NCI-H1436 (cell line): ENCODE measurements at regions not wholly inside any gene's neighbourhood (a gene's known extent, or its start where the extent isn't known, plus 50 kb on each side); places are given as distances from the start of the nearest gene placed in this dataset.

Experiments
- DNase-seq: peaks from one replicate; lab custom pipeline; 2025; lab: John Stamatoyannopoulos, UW

DNA sequence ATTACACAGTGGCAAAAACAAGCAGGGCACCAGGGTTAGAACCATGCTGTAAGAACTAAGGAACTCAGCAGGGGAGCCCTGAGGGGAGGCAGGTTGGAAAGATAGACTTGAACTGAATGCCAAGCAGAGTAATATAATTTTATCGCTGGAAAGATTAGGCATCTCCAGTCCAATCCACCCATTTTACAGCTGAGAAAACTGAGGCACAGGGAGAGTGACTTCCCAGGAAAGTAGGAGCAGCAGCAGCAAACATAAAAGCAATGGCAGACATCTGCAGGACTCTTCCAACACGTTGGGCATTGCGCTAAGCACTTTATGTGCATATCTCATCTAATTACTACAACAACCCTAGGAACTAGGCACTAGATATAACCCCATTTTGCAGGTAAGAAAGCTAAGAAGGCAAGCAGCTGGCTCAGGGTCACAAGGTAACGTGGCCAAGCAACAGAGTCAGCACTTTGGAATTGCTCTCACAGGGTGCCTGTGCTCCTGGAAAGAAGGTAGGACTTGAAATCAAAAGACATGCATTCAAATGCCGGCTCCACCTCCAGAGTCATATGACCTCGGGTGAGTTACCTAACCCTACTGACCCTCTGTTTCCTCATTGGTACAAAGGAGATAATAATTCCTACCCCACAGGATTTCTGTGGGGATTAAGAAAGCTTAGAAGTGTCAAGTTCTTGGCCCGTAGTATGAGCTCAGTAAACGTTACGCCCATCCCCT lies 215.3 kb downstream of the BARX2 start:
- DNase-seq = no peak

DNA sequence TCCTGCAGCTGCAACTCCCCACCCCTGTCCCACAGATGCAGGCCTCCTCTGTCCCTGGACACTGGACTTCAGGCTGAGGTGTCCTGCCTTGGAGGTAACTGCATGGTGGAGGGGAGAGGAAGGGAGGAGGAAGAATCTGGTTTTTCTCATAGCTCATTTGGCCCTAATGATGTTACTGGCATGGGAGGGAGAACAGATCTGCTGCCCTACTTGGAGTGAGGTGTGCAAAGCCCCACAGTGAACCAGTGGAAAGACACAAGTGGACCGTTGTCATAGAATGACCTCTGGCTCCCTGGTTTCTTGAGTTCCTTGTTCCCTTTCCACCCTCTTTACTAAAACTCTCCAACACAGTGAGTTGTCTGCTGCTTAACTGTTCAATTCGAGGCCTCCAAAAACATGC lies 215.9 kb downstream of the BARX2 start:
- DNase-seq = no peak

DNA sequence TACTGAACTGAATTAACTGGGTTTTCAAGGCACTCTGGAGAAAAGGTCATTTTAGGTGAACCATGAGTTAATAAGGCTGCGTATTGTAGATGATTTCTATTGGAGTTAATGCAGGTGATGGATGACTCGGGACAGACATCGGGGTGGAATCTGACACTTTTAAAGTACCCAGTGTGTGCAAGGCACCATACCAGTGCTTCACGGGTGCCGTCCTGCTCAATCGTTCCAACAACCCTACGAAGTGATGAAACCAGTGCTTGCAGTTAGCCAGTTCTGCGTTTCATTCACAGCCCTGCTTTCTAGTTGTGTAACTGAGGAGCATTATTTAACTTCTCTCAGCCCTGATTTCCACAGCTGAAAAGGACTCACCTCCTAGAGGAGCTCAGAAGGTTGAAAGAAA lies 216.5 kb downstream of the BARX2 start:
- no peak for DNase-seq

DNA sequence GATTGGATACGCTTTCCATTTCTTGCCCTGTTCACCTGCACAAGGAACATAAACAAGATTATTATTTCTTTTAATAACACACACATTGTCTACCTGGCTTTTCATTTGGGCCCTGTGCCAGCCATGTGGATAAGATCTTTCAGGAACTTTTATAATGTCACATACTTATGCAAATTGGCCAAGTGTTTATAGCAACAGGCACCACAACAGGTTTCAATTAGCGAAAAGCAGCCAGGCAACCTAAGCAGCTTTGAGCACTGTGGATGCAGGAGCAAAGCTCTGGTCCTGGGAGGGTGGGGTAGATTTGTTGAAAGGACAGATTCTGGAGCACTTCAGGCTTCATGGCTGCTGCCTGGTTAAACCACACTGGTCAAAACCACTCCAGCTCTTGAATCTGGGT lies 217.4 kb downstream of the BARX2 start:
- DNase-seq = peak; percentile 38

DNA sequence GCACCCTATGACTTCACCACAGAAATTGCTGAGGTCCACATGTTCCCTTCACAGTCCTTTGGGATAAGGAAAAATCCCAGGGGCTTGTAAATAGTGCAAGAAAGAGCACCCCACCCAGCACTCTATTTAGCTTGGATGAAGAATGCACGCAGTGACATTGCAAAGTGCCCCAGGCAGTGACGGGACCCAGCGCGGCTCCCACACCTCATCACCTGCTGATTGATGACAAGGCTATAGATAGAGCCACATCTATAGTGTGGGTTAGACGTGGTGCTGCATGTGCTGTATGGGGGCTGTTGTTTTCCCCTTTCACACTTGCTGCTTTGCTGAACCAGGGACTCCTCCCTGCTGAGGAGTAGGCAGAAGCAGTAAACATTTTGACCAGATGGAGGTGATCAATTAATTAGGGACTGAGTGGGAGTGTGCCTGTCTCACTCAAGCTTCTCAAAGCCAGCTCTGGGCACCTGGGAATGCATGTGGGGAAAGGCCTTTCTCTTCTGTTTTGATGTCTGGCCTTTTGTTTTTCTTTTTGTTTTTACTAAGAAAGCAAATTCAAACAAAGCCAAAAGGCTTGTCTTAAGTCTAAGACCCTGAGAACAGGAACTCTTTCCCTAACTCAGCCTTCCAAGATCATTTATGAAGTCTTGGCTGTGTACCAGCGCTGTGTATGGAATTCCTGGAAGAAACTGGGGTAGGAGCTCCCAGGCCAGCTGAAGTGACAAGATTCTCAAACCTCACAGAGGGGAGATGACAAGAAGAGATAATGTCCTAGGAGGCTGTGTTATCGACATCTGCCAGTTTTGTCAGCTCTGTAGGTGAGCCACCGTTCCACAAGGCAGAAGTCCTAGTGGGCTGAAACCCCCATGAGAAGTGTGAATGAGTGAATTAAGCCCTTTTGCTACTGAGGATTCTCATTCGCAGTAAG lies 219.7 kb downstream of the BARX2 start:
- DNase-seq = no peak

DNA sequence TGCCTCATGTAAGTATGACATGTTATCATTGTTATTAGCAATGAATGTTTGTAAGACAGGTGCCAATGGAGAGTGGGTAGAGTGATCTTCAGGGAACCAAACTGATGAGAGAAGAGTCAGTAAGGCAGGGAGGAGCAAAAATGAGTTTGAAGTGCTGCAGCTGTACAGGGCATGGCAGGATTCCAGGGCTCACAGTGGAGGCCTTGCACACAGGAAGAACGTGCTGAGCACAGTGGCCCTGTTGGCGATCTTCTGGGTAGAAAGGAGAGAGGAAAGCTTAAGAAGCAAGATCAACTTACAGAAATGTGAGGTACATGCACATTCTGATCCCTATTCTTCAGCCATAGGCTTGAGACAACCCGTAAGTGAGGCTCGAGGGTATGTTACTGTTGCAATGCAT lies 219.3 kb upstream of the TMEM45B start:
- DNase-seq = no peak

DNA sequence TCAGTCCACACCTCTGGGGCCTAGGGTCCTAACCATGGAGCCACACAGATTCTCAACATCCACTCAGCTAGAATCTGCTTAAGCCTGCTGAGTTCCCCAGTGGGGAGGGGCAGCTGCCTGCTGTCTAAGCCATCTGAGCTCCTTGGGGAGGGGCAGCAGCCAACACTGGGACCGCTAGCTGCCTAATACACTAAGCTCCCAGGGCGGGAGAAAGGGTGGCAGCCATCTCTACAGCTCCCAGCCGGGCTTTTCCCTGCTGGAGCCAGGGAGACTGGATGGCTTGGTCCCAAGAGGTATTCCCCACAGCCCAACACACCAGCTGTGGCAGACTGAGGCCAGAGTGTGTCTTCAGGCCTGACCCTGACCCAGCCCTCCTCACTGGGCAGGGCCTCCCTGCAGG lies 217.3 kb upstream of the TMEM45B start:
- no peak for DNase-seq

DNA sequence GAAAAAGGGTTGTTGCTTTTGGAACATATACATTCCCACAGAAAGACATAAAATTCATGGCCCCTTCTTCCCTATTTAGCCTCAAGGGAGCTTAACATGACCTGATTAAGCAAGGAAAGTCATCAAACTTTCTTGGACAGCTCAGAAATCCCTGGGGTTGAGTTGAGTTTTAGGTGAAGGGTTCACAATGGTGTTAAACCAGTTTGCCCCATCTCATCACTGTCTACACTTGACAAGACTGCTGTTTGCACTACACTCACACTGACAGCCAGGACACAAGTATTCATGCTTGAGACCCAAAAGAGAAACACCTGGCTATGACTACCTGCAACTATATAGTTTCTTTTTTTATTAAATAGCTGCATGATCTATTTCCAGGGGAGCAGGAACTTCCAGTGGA lies 209.8 kb upstream of the TMEM45B start:
- no peak for DNase-seq

DNA sequence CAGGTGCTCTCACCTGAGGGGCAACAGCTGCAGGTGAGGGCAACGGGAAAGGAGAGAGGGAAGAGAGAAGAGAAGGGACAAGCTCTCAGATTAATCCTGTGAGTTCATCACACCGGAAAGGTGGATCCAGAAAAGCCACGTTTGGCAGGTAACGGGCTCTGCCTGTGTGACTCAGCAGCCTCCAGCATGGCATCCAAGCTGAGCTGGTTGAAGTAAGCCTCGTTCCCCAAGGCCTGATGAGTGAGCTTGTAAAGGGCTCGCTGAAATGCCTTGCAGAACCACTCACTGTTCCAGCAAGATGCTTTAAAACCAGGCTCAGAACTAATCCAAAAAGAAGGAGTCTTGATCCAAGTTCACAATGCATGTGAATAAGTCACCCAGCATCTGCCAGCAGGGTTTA lies 206.9 kb upstream of the TMEM45B start:
- no peak for DNase-seq

DNA sequence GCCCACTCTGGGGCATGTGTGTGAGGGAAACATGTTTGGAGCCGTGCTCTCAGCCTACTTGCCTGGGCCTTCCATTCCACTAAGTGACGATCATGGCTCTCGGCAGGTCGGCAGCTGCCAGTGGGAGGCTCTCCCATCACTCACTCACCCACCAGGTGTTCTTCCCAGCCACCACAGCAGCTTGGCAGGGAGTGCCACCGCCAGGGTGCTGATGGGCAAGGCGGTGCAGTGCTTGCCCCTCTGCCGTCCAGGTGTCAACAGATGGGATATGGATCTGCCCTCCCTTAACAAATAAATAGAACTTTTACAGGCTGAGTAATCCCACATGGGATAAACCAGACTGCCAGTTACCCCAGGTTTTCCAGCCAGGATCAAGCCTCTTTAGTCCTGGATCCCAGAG lies 205.5 kb upstream of the TMEM45B start:
- no peak for DNase-seq

DNA sequence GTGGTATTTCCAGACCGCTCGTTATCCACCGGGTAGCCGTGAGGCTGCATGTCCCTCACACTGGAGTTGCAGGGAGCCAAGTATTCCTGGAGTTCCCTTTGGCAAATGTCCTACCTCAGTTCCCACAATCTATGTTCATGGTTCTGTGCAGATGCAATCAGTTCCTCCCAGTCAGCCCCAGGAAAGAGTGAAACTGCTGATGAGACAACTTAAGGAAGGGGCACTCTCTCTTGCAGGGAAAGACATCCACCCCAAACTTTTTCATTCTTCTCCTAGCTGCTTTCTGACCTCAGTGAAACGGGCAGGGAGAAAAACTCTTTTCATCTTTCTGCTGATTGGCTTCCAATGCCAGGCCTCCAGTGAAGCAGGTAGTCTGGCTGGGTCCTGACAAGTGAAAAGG lies 205.1 kb upstream of the TMEM45B start:
- DNase-seq = no peak

DNA sequence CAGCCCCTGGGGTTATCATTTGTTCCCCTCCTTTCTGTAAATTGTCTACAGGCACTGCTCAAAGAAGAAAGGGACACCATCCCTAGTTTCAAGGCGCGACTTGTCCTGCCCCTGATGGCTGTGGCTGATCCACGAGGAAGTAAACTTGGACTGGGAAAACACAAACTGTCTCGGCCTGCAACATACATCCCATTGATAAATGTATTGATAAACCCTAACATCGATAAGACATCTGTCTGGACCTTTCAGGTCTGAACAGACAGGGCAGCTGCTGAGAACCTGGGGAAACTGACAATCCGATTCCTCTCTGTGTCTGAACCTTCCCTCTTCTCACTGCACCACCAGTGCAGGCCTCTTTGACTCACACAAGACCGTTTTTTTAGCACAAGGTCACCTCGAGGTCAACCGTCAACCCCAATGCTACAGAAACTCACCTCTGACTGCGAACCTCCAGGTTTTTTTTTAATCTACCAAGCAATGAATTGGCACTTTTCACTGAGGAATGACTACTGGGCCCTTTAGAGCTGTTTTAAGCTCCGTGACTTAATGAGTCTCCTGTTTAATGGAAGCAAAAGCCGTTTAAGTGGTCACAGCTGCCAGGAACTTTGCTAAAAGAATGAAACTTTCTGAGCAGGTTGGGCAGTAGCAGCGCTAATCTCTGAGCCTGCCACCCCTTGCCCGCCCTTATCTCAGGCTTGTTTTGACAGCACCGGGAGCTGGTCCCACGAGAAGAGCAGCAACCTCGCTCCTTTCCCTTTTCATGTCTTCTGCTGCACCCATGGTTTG lies 203.8 kb upstream of the TMEM45B start:
- DNase-seq = no peak

DNA sequence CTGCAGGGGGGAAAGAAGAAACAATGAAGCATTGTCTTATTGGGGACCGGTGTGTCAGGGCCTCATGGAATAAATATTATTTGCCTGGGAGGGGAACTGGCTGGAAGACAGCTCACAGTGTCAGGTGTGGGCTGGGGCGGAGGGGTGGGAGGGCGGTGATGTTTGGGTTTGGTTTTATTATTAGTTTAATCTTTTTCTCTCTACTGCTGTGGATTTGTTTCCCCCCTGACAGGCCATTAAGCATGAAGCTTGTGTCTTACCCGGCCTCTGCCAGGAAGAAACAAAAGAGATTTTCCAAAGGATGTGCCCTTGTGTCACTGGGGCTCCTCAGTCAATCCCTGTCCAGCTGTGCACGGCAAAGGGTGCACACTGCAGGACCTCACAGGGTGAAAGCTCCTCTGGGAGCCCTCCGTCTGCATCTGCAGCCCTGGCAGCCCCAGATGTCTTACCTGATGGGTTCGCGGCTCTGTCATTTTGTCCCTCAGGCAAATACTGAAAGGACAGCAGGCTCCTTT lies 203.1 kb upstream of the TMEM45B start:
- no peak for DNase-seq

DNA sequence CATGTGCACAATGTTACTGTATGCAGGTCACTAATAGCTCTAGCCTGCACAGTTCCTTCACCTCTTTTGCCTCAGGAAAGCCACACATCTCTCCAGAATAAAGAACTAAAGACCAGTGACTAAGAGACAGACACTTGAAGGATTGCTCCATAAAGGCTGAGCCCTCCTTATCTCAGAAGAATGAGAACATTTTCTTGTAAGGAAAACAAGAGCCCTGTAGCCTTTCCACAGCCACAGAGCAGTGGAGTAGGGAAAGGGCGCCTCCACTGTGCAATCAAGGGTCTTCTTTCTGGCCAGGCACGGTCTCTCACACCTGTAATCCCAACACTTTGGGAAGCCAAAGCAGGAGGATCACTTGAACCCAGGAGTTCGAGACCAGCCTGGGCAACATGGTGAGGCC lies 202.6 kb upstream of the TMEM45B start:
- DNase-seq = no peak

DNA sequence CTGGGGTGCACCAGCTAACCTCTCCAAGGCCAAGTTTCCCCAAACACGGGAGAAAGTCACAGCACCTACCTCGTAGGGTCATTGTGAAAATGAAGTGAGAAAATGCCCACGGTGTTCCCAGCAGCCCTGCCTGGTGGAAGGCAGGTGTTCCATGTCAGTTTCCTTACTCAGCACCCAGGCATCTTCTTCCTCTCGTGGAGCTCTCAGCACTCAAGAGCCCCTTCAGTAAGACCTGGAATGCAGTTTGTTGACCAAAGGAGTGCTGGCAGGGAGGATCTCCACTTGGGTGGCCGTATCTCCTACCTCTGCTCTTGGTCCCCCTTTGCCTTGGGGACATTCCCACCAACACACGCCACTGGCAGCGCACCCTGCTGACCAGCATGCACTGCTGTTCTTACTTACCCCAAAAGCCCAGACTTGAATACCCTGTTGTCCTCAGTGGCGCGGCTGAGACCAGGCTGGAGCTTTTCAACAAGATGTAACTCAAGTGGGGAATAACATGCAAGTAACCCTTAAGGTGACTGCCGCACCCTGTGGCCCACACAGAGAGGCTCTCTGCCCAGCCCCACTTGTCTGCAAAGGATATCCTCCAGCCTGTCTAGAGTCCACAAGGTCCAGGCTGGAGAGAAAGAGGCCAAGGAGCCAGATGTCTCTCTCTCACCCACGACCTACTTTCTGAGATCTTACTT lies 201.2 kb upstream of the TMEM45B start:
- DNase-seq = no peak

DNA sequence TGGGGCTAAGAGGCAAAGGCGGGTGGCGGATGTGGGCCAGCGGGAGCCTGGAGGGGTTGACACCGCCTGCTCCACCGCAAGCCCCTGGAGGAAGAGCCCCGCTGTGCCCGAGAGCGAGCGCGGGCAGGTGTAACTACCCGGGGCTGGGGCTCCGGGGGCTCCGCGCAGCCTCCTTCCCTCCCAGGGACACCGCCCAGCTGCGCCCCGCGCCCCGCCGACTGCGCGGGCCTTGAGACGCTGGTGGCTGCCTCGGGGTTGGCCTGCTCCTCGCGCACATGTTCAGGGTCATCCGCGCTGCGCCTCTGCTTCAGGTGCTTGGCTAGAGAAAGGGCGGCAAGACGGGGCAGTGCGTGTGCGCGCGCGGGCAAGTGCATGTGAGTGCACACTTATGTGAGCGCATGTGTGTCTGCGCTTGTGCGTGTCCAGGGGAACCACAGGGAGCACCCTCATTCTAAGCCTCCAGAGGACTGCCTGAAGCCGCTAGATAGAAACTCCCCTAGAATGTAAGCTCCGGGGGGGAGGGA lies 197.5 kb upstream of the TMEM45B start:
- DNase-seq = no peak

DNA sequence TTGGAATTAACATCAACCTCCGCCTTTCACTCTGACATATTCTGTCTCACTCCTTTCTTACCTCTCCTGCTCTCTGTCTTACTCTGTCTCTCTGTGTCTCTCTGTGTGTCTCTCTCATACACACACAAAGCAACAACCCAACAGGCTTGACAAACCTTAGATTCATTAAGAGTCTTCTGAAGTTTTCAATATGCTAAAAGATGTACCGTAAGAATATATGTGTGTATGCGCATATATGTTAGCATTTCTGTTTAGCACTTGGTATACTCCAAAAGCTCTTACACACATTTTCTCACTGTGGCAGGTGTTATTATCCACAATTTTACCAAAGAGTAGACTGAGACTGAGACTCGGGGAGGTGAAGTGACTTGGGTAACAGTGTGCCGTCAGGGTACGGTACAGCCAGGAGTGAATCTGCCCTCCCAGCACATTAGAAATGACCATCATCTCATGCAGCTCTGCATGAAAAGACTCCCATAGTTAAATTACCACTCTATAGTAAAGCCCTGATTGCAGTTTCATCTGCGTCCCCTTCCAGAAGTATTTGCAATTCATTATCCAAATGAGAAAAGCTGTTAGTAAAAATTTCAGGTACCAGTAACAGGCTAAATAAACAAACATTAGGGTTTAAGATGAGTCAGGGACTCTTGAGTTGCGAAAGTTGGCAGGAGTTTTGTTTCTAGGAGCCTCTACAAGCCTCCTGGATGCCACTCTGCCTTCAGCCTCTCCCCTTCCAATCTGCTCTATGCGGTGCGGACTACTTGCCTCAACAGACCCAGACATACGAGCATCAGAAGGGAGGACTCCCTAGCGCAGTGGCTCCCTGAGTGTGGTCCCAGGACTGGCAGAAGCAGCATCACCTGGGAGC lies 195.2 kb upstream of the TMEM45B start:
- DNase-seq = no peak

DNA sequence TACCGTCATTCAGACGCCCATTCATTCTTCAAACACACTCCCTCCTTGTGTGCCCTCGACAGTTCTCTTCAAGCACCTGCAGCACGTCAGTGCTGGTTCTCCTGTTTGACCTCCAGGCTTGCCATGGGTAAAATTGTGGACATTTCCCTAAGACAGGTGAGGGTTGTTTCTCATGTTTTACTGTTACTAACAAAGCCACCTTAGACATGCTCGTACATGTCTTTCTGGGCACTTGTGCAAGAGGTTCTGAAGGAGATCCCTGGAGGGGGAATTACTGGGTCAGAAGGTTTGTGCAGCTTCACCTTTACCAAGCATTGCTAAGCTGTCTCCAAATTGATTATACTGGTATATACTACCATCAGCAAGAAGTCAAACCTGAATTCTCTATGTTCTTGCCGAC lies 189.7 kb upstream of the TMEM45B start:
- DNase-seq = no peak

DNA sequence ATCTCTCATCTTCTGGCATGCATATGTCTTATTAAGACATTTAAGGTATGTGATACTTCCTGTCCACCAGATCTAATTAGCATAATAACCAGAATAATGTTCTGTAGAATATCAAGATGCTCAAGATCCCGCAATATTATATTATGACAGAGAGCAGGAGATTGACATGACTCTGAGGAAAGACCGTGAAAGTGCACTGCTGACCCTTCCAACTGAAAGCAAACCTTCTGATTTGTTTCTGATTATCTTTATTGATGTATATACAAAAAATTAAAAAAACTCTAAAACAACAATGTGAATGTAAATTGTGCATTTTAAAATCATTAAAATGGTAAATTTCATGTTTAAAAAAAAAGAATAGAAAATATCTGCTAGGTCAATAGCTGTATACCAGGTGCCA lies 184.4 kb upstream of the TMEM45B start:
- no peak for DNase-seq

DNA sequence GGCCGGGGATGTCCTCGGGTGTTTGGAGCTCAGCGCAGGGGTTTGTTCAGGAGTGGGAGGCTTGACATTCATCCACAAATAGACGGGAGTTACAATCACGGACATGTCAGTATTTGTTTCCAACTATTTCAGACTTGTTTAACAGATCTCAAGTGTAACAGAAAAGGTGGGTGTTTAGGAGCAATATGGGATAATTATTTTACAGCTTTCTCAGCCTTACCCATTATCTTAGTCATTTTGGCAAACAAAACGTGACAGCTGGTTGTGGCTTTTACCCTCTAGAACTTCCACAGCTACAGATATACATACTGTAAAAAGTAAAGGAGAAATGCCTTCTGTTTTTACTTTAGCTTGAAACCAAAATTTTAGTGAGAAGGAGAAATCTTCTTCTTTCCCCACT lies 178.7 kb upstream of the TMEM45B start:
- no peak for DNase-seq

DNA sequence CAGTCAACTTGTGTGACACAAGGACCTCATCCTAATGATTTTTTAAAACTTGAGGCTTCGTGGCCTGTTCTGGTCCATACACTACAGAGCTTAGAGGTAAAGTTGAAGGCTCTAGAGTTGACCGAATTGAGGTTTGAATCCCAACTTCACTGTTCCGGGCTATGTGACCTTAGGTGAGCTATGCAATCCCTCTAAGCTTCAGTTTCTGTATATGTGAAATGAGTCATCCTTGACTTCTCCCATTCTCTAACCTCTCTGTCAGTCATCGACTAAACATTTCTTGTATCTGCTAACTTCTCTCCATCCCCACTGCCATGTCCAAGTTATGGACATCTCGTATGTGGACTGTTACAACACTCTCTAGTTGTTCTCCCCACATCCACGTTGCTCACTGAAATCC lies 178.2 kb upstream of the TMEM45B start:
- DNase-seq = no peak
